A549 (cell line): ENCODE measurements at regions not wholly inside any gene's neighbourhood (a gene's known extent, or its start where the extent isn't known, plus 50 kb on each side); places are given as distances from the start of the nearest gene placed in this dataset.

Experiments used
- ATAC-seq, 2 experiments: fragments of 200-7000 bp in 1 of 2; fragments of >200 bp in 1 of 2; cut with Nextera tagmentation in 1 of 2; cut with Tn5 transposase in 1 of 2; 3 replicates each; pipeline versions ENCODE4 v1.8.0 to v1.9.1; 2018 to 2020; ENCODE audit warnings: mild to moderate bottlenecking in 1 of 2, moderate library complexity in 1 of 2
- CTCF ChIA-PET: fragments of 300-600 bp; sonication (Branson Sonifier 250); formaldehyde crosslinking; extraction: SDS; loops from one replicate; lab custom pipeline; 2021; ENCODE audit warnings: antibody characterized with exemption, inconsistent platforms; lab: Yijun Ruan, JAX
- POLR2A ChIA-PET: fragments of 350-600 bp; formaldehyde crosslinking; extraction: SDS; loops from one replicate; lab custom pipeline; 2021; ENCODE audit warnings: antibody characterized with exemption, inconsistent platforms; lab: Yijun Ruan, JAX
- DNase-seq, 2 experiments: peaks; one replicate each; pipeline versions ENCODE4 v3.0.0 to v3.0.0-alpha.2; 2011 to 2016; ENCODE audit warnings: low read depth in 1 of 2, low spot score in 1 of 2
- FAIRE-seq: peaks from 2 replicates; lab custom pipeline; 2011; peaks lifted over from hg19 to GRCh38; lab: Jason Lieb, UNC
- H3K27ac ChIP-seq, 2 experiments: fragments of >200 bp; sonication (Bioruptor Twin); formaldehyde crosslinking; 3 replicates each; pipeline ENCODE4 v1.5.1; 2016 to 2017
- H3K4me1 ChIP-seq: fragments of >200 bp; sonication (Bioruptor Twin); formaldehyde crosslinking; 3 replicates; pipeline ENCODE4 v1.6.1; 2016
- H3K4me2 ChIP-seq: fragments of >200 bp; sonication (Bioruptor Twin); formaldehyde crosslinking; 3 replicates; pipeline ENCODE4 v1.6.1; 2016
- H3K4me3 ChIP-seq: fragments of >200 bp; sonication (Bioruptor Twin); formaldehyde crosslinking; 3 replicates; pipeline ENCODE4 v1.5.1; 2016
- H3K9me3 ChIP-seq: fragments of >200 bp; sonication (Bioruptor Twin); formaldehyde crosslinking; 3 replicates; pipeline ENCODE4 v1.6.1; 2016
- ATOH8 ChIP-seq: fragments of 250-450 bp; sonication (Bioruptor Pico); IDR thresholded peaks from 2 replicates; pipeline ENCODE4 v1.5.0; 2020; ENCODE audit warnings: low read depth, mild to moderate bottlenecking, moderate library complexity
- CBX2 ChIP-seq: fragments of 200-600 bp; sonication (generic); IDR thresholded peaks from 2 replicates; pipeline ENCODE4 v1.6.1; 2016; ENCODE audit warnings: low read depth, mild to moderate bottlenecking, borderline replicate concordance
- CEBPB ChIP-seq, 2 experiments: fragments of >200 bp in 1 of 2; sonication (Bioruptor Twin) in 1 of 2; formaldehyde crosslinking in 1 of 2; IDR thresholded peaks; 2 replicates each; pipeline ENCODE4 v1.6.1; 2012 to 2016
- CHD2 ChIP-seq: fragments of 150-350 bp; IDR thresholded peaks from 2 replicates; pipeline ENCODE4 v1.6.1; 2014; ENCODE audit warnings: low read length; ENCODE audit not compliant: partially characterized antibody
- CHD4 ChIP-seq: fragments of 200-600 bp; sonication (generic); IDR thresholded peaks from 2 replicates; pipeline ENCODE4 v1.6.1; 2016; ENCODE audit warnings: antibody characterized with exemption, mild to moderate bottlenecking, borderline replicate concordance
- EHF ChIP-seq: fragments of 250-450 bp; sonication (Bioruptor Pico); IDR thresholded peaks from 2 replicates; pipeline ENCODE4 v1.5.0; 2020; ENCODE audit warnings: mild to moderate bottlenecking
- EP300 ChIP-seq, 2 experiments: fragments of >200 bp; sonication (Bioruptor Twin); formaldehyde crosslinking; IDR thresholded peaks; 2 replicates in 1 of 2; 3 replicates in 1 of 2; pipeline ENCODE4 v1.6.1; 2016 to 2017
- FOSL2 ChIP-seq, 2 experiments: fragments of 450-650 bp in 1 of 2; fragments of >200 bp in 1 of 2; sonication (Bioruptor Twin) in 1 of 2; formaldehyde crosslinking; IDR thresholded peaks; 2 replicates each; pipeline versions ENCODE4 v1.5.0 to v1.6.1; 2016 to 2020; ENCODE audit warnings: mild to moderate bottlenecking in 1 of 2, moderate library complexity in 1 of 2
- FOXS1 ChIP-seq: fragments of 250-450 bp; sonication (Bioruptor Pico); IDR thresholded peaks from 2 replicates; pipeline ENCODE4 v1.5.0; 2020; ENCODE audit warnings: mild to moderate bottlenecking, moderate library complexity
- GATA3 ChIP-seq: IDR thresholded peaks from 2 replicates; pipeline ENCODE4 v1.6.1; 2012; ENCODE audit warnings: borderline replicate concordance
- HEYL ChIP-seq: fragments of 250-450 bp; sonication (Bioruptor Pico); IDR thresholded peaks from 2 replicates; pipeline ENCODE4 v1.8.0; 2021; ENCODE audit warnings: mild to moderate bottlenecking, moderate library complexity
- HOXB13 ChIP-seq: fragments of 250-450 bp; sonication (Bioruptor Pico); IDR thresholded peaks from 2 replicates; pipeline ENCODE4 v1.5.0; 2020; ENCODE audit warnings: low read depth, mild to moderate bottlenecking, moderate library complexity
- HOXB5 ChIP-seq: fragments of 250-450 bp; sonication (Bioruptor Pico); IDR thresholded peaks from 2 replicates; pipeline ENCODE4 v1.5.0; 2020; ENCODE audit warnings: mild to moderate bottlenecking, moderate library complexity
- JUNB ChIP-seq: fragments of >200 bp; sonication (Bioruptor Twin); formaldehyde crosslinking; IDR thresholded peaks from 2 replicates; pipeline ENCODE4 v1.6.1; 2016
- MAFK ChIP-seq: fragments of 450-650 bp; IDR thresholded peaks from 2 replicates; pipeline ENCODE4 v1.6.1; 2014; ENCODE audit not compliant: partially characterized antibody
- MAX ChIP-seq: IDR thresholded peaks from 2 replicates; pipeline ENCODE4 v1.6.1; 2012
- MAZ ChIP-seq: fragments of 150-350 bp; IDR thresholded peaks from 2 replicates; pipeline ENCODE4 v1.6.1; 2014; ENCODE audit warnings: antibody characterized with exemption, low read depth, low read length, borderline replicate concordance
- MYC ChIP-seq: IDR thresholded peaks from 2 replicates; pipeline ENCODE4 v1.6.1; 2012; ENCODE audit warnings: mild to moderate bottlenecking, inconsistent platforms, low read length, improper control_type of control experiment, borderline replicate concordance
- POLR2A ChIP-seq: IDR thresholded peaks from 2 replicates; pipeline ENCODE4 v1.6.1; 2012; ENCODE audit warnings: mild to moderate bottlenecking, low read length
- RAD21 ChIP-seq, 2 experiments: fragments of >200 bp in 1 of 2; sonication (Bioruptor Twin) in 1 of 2; formaldehyde crosslinking in 1 of 2; IDR thresholded peaks in 1 of 2; conservative IDR thresholded peaks in 1 of 2; 2 replicates in 1 of 2; 3 replicates in 1 of 2; pipeline ENCODE4 v1.6.1; 2012 to 2018; ENCODE audit warnings: inconsistent platforms in 1 of 2
- RARB ChIP-seq: fragments of 250-450 bp; sonication (Bioruptor Pico); IDR thresholded peaks from 2 replicates; pipeline ENCODE4 v1.8.0; 2021; ENCODE audit warnings: mild to moderate bottlenecking, moderate library complexity
- RCOR1 ChIP-seq: fragments of 150-350 bp; IDR thresholded peaks from 2 replicates; pipeline ENCODE4 v1.6.1; 2014; ENCODE audit warnings: antibody characterized with exemption, low read length, low read depth
- SMC3 ChIP-seq: fragments of >200 bp; sonication (Bioruptor Twin); formaldehyde crosslinking; IDR thresholded peaks from 3 replicates; pipeline ENCODE4 v1.6.1; 2018; ENCODE audit warnings: inconsistent platforms
- SREBF2 ChIP-seq: fragments of 450-650 bp; IDR thresholded peaks from 2 replicates; pipeline ENCODE4 v1.6.1; 2014; ENCODE audit warnings: mild to moderate bottlenecking, moderate library complexity
- USF2 ChIP-seq: fragments of 450-650 bp; IDR thresholded peaks from 2 replicates; pipeline ENCODE4 v1.6.1; 2014; ENCODE audit warnings: antibody characterized with exemption
- ZNF302 ChIP-seq: fragments of 250-450 bp; sonication (Bioruptor Pico); IDR thresholded peaks from 2 replicates; pipeline ENCODE4 v1.9.0; 2021; ENCODE audit warnings: inconsistent platforms, mild to moderate bottlenecking, moderate library complexity
- ZSCAN20 ChIP-seq: fragments of 250-450 bp; sonication (Bioruptor Pico); IDR thresholded peaks from 2 replicates; pipeline ENCODE4 v1.8.0; 2022; ENCODE audit warnings: mild to moderate bottlenecking, moderate library complexity
- WGBS: methylation state at CpG from one replicate; pipeline ENCODE4 v1.1.6; 2017; ENCODE audit errors: missing lambda C conversion rate; 5-methylcytosine and 5-hydroxymethylcytosine counted together

GRCh38 chr11:42337786-42338455 lies 878.5 kb upstream of the LRRC4C start:
- Histone ChIP-seq H3K9me3 (no peaks in the 10 kb centered on the region), H3K4me1 (no peaks in the 10 kb centered on the region), H3K4me2 (no peak overlapping the region), H3K27ac (no peak overlapping the region)
- ChIA-PET CTCF (no interaction called here), POLR2A (no interaction called here)
- no peak for FAIRE-seq
- no peak for ATAC-seq
- WGBS: 3% methylated on average over 4 of the region's 4 CpGs
- no peak for DNase-seq
- TF ChIP-seq ATOH8 (CRISPR knock-in tag) (no peak), ZNF302 (CRISPR knock-in tag) (no peak), EHF (CRISPR knock-in tag) (no peak)
- TF ChIP-seq, all 56 proteins: peak for 0
- no peak overlapping the region for H3K4me3 ChIP-seq

GRCh38 chr11:42344204-42344792 lies 884.8 kb upstream of the LRRC4C start:
- ChIA-PET POLR2A (no interaction called here), CTCF (no interaction called here)
- WGBS: 12% methylated on average over 5 of the region's 25 CpGs
- Histone ChIP-seq H3K4me1 (no peaks in the 10 kb centered on the region), H3K27ac (no peak overlapping the region), H3K4me3 (no peak overlapping the region), H3K9me3 (no peaks in the 10 kb centered on the region), H3K4me2 (no peak overlapping the region)
- no peak for FAIRE-seq
- TF ChIP-seq CEBPB (IDR thresholded peaks at IDR 0.05) (no peak), MAZ (no peak), ZSCAN20 (CRISPR knock-in tag) (no peak), HEYL (CRISPR knock-in tag) (no peak)
- DNase-seq: no peak
- no peak for ATAC-seq

GRCh38 chr11:42345933-42346332 lies 886.5 kb upstream of the LRRC4C start:
- DNase-seq (no peak), ATAC-seq (no peak), FAIRE-seq (no peak)
- POLR2A ChIA-PET: no interaction called here
- H3K4me3 ChIP-seq: no peak overlapping the region
- H3K9me3 ChIP-seq: no peaks in the 10 kb centered on the region
- TF ChIP-seq CHD2: no peak
- no peak for TF ChIP-seq HOXB5
- TF ChIP-seq MAZ: no peak
- TF ChIP-seq CHD4: no peak
- TF ChIP-seq RAD21 (conservative IDR thresholded peaks at IDR 0.05 in 1 of 2, IDR thresholded peaks at IDR 0.05 in 1 of 2): no peak
- TF ChIP-seq USF2: no peak
- TF ChIP-seq HEYL (CRISPR knock-in tag): no peak
- TF ChIP-seq JUNB: no peak
- TF ChIP-seq EP300 (IDR thresholded peaks at IDR 0.05): no peak
- no peak for TF ChIP-seq RARB (CRISPR knock-in tag)
- no peak for TF ChIP-seq SREBF2
- TF ChIP-seq FOSL2 (IDR thresholded peaks at IDR 0.05): no peak
- no peak for TF ChIP-seq FOSL2 (CRISPR knock-in tag; IDR thresholded peaks at IDR 0.05)
- H3K27ac ChIP-seq: no peak overlapping the region
- H3K4me1 ChIP-seq: no peaks in the 10 kb centered on the region
- CTCF ChIA-PET: no interaction called here
- no peak overlapping the region for H3K4me2 ChIP-seq

- Histone ChIP-seq H3K4me1 (no peaks in the 10 kb centered on the region), H3K4me2 (no peak overlapping the region), H3K9me3 (no peaks in the 10 kb centered on the region), H3K27ac (no peak overlapping the region), H3K4me3 (no peak overlapping the region)
- WGBS: 50% methylated on average over 2 of the region's 2 CpGs
- ATAC-seq (no peak), DNase-seq (no peak), FAIRE-seq (no peak)
- POLR2A ChIA-PET: no interaction called here
- CTCF ChIA-PET: no interaction called here
- TF ChIP-seq POLR2A: no peak
- no peak for TF ChIP-seq EHF (CRISPR knock-in tag)
- TF ChIP-seq CHD4: no peak
- no peak for TF ChIP-seq ATOH8 (CRISPR knock-in tag)
- no peak for TF ChIP-seq FOXS1 (CRISPR knock-in tag)
- TF ChIP-seq SREBF2: no peak
- TF ChIP-seq CBX2: no peak
- no peak for TF ChIP-seq MAZ
- no peak for TF ChIP-seq SMC3
- TF ChIP-seq ZNF302 (CRISPR knock-in tag): no peak
- TF ChIP-seq MAX: no peak
- no peak for TF ChIP-seq HOXB13 (CRISPR knock-in tag)
- TF ChIP-seq MAFK: no peak
- no peak for TF ChIP-seq MYC
- no peak for TF ChIP-seq GATA3
- TF ChIP-seq RCOR1: no peak
- no peak for TF ChIP-seq FOSL2 (IDR thresholded peaks at IDR 0.05)
- no peak for TF ChIP-seq FOSL2 (CRISPR knock-in tag; IDR thresholded peaks at IDR 0.05)
These were observed 904.2 kb upstream of the LRRC4C start for GRCh38 chr11:42363701-42364100.
